ENCODE measurements at regions not wholly inside any gene's neighbourhood (a gene's known extent, or its start where the extent isn't known, plus 50 kb on each side); places are given as distances from the start of the nearest gene placed in this dataset.

- no peak for DNase-seq
Measured at GRCh38 chr15:70438776-70439175, 324.6 kb downstream of the UACA start.

GRCh38 chr15:70437882-70438451 is 325.4 kb downstream of the UACA start:
- DNase-seq: no peak

- DNase-seq: no peak
Measured at GRCh38 chr15:70437089-70437488, 326.3 kb downstream of the UACA start.

- DNase-seq: no peak
Measured at GRCh38 chr15:70436428-70436827, 326.9 kb downstream of the UACA start.

GRCh38 chr15:70435872-70436271 is 327.5 kb downstream of the UACA start:
- no peak for DNase-seq

GRCh38 chr15:70435369-70435768 is 328.0 kb downstream of the UACA start:
- no peak for DNase-seq

- DNase-seq: no peak
Measured at GRCh38 chr15:70433586-70434324, 329.6 kb downstream of the UACA start.

GRCh38 chr15:70432924-70433495 is 330.3 kb downstream of the UACA start:
- no peak for DNase-seq

GRCh38 chr15:70431854-70432253 is 331.5 kb downstream of the UACA start:
- DNase-seq: no peak

GRCh38 chr15:70430069-70430468 is 332.4 kb upstream of the TLE3 start:
- no peak for DNase-seq

GRCh38 chr15:70429056-70429722 is 331.5 kb upstream of the TLE3 start:
- no peak for DNase-seq

GRCh38 chr15:70428211-70428822 is 330.6 kb upstream of the TLE3 start:
- DNase-seq: no peak

GRCh38 chr15:70427167-70428120 is 329.7 kb upstream of the TLE3 start:
- DNase-seq: no peak

- DNase-seq: no peak
Measured at GRCh38 chr15:70426096-70426821, 328.5 kb upstream of the TLE3 start.

- no peak for DNase-seq
Measured at GRCh38 chr15:70424937-70425411, 327.3 kb upstream of the TLE3 start.

- DNase-seq: no peak
Measured at GRCh38 chr15:70423267-70423666, 325.6 kb upstream of the TLE3 start.

GRCh38 chr15:70422342-70422741 is 324.6 kb upstream of the TLE3 start:
- DNase-seq: no peak

GRCh38 chr15:70420948-70421482 is 323.3 kb upstream of the TLE3 start:
- DNase-seq: no peak

GRCh38 chr15:70420086-70420947 is 322.6 kb upstream of the TLE3 start:
- DNase-seq: no peak

- DNase-seq: no peak
Measured at GRCh38 chr15:70418943-70419342, 321.2 kb upstream of the TLE3 start.
